ENCODE measurements at regions not wholly inside any gene's neighbourhood (a gene's known extent, or its start where the extent isn't known, plus 50 kb on each side); places are given as distances from the start of the nearest gene placed in this dataset.

DNA sequence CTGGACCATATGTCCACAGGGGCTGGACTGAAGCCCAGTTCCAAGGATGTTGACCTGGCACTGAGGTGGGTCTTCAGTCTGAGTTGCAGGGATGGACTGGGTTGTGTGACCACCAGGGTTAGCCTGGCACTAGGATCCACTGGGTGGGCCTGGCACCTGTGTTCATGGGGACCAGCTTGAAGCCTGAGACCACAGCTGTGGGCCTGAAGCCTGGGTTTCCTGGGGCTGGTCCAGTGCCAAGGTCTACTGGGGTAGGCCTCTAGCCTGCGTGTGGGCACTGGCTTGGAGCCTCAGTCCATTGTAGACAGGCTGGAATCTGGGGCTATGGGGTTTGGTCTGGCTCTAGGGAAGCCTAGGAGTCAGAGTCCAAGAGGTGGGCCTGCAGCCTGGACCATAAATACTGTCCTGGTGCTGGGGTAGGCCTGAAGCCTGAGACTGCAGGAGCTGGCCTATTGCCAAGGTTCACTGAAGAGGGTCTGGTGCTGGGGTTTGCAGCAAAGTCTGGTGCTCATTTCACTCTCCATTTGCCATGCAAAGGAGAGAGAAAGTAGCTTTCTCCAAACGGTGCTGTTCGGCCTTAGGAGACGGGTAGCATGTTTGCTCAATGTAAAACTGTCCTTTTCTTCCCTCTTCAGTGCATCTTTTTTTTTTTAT is 51.2 kb upstream of the TBC1D5 start:
- TF ChIP-seq, protein P1, sequence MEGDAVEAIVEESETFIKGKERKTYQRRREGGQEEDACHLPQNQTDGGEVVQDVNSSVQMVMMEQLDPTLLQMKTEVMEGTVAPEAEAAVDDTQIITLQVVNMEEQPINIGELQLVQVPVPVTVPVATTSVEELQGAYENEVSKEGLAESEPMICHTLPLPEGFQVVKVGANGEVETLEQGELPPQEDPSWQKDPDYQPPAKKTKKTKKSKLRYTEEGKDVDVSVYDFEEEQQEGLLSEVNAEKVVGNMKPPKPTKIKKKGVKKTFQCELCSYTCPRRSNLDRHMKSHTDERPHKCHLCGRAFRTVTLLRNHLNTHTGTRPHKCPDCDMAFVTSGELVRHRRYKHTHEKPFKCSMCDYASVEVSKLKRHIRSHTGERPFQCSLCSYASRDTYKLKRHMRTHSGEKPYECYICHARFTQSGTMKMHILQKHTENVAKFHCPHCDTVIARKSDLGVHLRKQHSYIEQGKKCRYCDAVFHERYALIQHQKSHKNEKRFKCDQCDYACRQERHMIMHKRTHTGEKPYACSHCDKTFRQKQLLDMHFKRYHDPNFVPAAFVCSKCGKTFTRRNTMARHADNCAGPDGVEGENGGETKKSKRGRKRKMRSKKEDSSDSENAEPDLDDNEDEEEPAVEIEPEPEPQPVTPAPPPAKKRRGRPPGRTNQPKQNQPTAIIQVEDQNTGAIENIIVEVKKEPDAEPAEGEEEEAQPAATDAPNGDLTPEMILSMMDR (conservative IDR thresholded peaks at IDR 0.05 in 1 of 2, IDR thresholded peaks at IDR 0.05 in 1 of 2; ENCODE audit: extremely low read depth in 1 of 2, insufficient read depth in 1 of 2, low read depth in 1 of 2, low read length in 2 of 2): no peak
- TF ChIP-seq EZH2 (IDR thresholded peaks at IDR 0.05; ENCODE audit: borderline replicate concordance, low read length): no peak
